ENCODE measurements at regions not wholly inside any gene's neighbourhood (a gene's known extent, or its start where the extent isn't known, plus 50 kb on each side); places are given as distances from the start of the nearest gene placed in this dataset.

DNA sequence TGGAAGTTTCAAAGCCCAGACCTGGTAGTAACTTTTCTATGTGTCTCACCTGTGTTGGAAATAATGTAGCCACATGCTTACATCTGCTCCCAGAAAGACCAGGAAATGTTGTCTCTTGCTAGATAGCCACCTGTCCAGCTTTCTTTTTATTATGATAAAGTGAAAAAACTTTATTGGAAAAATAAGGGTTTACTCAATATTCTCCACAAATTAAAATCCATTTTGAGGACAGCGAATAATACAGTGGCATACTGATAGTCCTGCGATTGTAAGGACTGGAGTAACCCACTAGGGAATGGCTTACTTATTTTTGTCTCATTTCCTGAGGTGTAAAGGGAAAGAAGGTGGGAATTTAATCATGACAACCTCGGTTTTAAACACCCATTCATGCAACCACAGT, 100.1 kb downstream of the HFE start:
- TF ChIP-seq, protein P1, sequence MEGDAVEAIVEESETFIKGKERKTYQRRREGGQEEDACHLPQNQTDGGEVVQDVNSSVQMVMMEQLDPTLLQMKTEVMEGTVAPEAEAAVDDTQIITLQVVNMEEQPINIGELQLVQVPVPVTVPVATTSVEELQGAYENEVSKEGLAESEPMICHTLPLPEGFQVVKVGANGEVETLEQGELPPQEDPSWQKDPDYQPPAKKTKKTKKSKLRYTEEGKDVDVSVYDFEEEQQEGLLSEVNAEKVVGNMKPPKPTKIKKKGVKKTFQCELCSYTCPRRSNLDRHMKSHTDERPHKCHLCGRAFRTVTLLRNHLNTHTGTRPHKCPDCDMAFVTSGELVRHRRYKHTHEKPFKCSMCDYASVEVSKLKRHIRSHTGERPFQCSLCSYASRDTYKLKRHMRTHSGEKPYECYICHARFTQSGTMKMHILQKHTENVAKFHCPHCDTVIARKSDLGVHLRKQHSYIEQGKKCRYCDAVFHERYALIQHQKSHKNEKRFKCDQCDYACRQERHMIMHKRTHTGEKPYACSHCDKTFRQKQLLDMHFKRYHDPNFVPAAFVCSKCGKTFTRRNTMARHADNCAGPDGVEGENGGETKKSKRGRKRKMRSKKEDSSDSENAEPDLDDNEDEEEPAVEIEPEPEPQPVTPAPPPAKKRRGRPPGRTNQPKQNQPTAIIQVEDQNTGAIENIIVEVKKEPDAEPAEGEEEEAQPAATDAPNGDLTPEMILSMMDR (IDR thresholded peaks at IDR 0.05; ENCODE audit: low read depth, low read length) = no peak
- TF ChIP-seq EZH2phosphoT487 (IDR thresholded peaks at IDR 0.05; ENCODE audit: low read depth) = no peak
